ENCODE measurements at regions not wholly inside any gene's neighbourhood (a gene's known extent, or its start where the extent isn't known, plus 50 kb on each side); places are given as distances from the start of the nearest gene placed in this dataset.

GRCh38 chr13:90142251-90142650, 1205.2 kb upstream of the MIR17HG start:
- TF ChIP-seq CTCF (IDR thresholded peaks at IDR 0.05; ENCODE audit: insufficient read depth, missing control alignments), result no peak
- DNase-seq (ENCODE audit: insufficient read length, low spot score) (no peak), FAIRE-seq (no peak)

GRCh38 chr13:90154311-90154960, 1193.1 kb upstream of the MIR17HG start:
- DNase-seq (ENCODE audit: insufficient read length, low spot score) (no peak), FAIRE-seq (no peak)
- no peak for TF ChIP-seq CTCF (IDR thresholded peaks at IDR 0.05; ENCODE audit: insufficient read depth, missing control alignments)

- TF ChIP-seq CTCF (IDR thresholded peaks at IDR 0.05; ENCODE audit: insufficient read depth, missing control alignments), result no peak
- FAIRE-seq, result no peak
- DNase-seq (ENCODE audit: insufficient read length, low spot score), result no peak
Observed at GRCh38 chr13:90156390-90156789, 1191.1 kb upstream of the MIR17HG start.

- DNase-seq (ENCODE audit: insufficient read length, low spot score) (no peak), FAIRE-seq (no peak)
- no peak for TF ChIP-seq CTCF (IDR thresholded peaks at IDR 0.05; ENCODE audit: insufficient read depth, missing control alignments)
Observed at GRCh38 chr13:90168953-90169352, 1178.5 kb upstream of the MIR17HG start.

- no peak for TF ChIP-seq CTCF (IDR thresholded peaks at IDR 0.05; ENCODE audit: insufficient read depth, missing control alignments)
- DNase-seq (ENCODE audit: insufficient read length, low spot score) (no peak), FAIRE-seq (no peak)
Observed at GRCh38 chr13:90170208-90170607, 1177.3 kb upstream of the MIR17HG start.

- FAIRE-seq (no peak), DNase-seq (ENCODE audit: insufficient read length, low spot score) (no peak)
- TF ChIP-seq CTCF (IDR thresholded peaks at IDR 0.05; ENCODE audit: insufficient read depth, missing control alignments), result no peak
Observed at GRCh38 chr13:90171649-90172048, 1175.8 kb upstream of the MIR17HG start.

GRCh38 chr13:90177512-90177911, 1170.0 kb upstream of the MIR17HG start:
- FAIRE-seq (peak; percentile 71), DNase-seq (ENCODE audit: insufficient read length, low spot score) (no peak)
- no peak for TF ChIP-seq CTCF (IDR thresholded peaks at IDR 0.05; ENCODE audit: insufficient read depth, missing control alignments)
